Neutrophil (primary cell): ENCODE measurements at regions not wholly inside any gene's neighbourhood (a gene's known extent, or its start where the extent isn't known, plus 50 kb on each side); places are given as distances from the start of the nearest gene placed in this dataset.

ENCODE experiments used
- H3K27ac ChIP-seq: fragments of 200-600 bp; sonication (generic); 2 replicates; pipeline ENCODE4 v1.5.1; 2016; ENCODE audit warnings: mild to moderate bottlenecking, moderate library complexity
- H3K27me3 ChIP-seq: fragments of 200-600 bp; sonication (generic); 2 replicates; pipeline ENCODE4 v1.6.0; 2016; ENCODE audit warnings: mild to moderate bottlenecking
- H3K36me3 ChIP-seq: fragments of 200-600 bp; sonication (generic); 2 replicates; pipeline ENCODE4 v1.5.1; 2017
- H3K4me1 ChIP-seq, 2 experiments: fragments of 200-600 bp in 1 of 2; sonication (generic) in 1 of 2; 1 replicate in 1 of 2; 2 replicates in 1 of 2; pipeline versions ENCODE4 v1.5.1 to v1.6.1; 2013 to 2016; ENCODE audit warnings: low read depth in 1 of 2, low read length in 1 of 2, mild to moderate bottlenecking in 1 of 2, moderate library complexity in 1 of 2; ENCODE audit not compliant: control insufficient read depth in 1 of 2, insufficient read depth in 1 of 2
- H3K4me3 ChIP-seq, 2 experiments: fragments of 200-600 bp in 1 of 2; sonication (generic) in 1 of 2; 1 replicate in 1 of 2; 2 replicates in 1 of 2; pipeline ENCODE4 v1.5.1; 2013 to 2016; ENCODE audit warnings: low read depth in 1 of 2, low read length in 1 of 2, mild to moderate bottlenecking in 1 of 2, moderate library complexity in 1 of 2
- H3K9me3 ChIP-seq: fragments of 200-600 bp; sonication (generic); 2 replicates; pipeline ENCODE4 v1.5.1; 2016
- CTCF ChIP-seq: fragments of 200-600 bp; sonication (generic); IDR thresholded peaks from 2 replicates; pipeline ENCODE4 v1.5.1; 2016; ENCODE audit warnings: antibody characterized with exemption

GRCh38 chr7:41887416-41887815 lies 184.5 kb upstream of the INHBA start:
- H3K9me3 ChIP-seq: no peaks in the 10 kb centered on the region
- no peak for TF ChIP-seq CTCF
- no peaks in the 10 kb centered on the region for H3K27me3 ChIP-seq
- H3K27ac ChIP-seq: no peak overlapping the region
- no peaks in the 10 kb centered on the region for H3K36me3 ChIP-seq
- H3K4me3 ChIP-seq: no peak overlapping the region
- H3K4me1 ChIP-seq: peaks cover 14 to 17% of the 10 kb centered on the region in 2 experiments

GRCh38 chr7:41886901-41887311 lies 184.0 kb upstream of the INHBA start:
- Histone ChIP-seq H3K27me3 (no peaks in the 10 kb centered on the region), H3K4me3 (no peak overlapping the region), H3K9me3 (no peaks in the 10 kb centered on the region), H3K27ac (no peak overlapping the region), H3K4me1 (peaks cover 19 to 22% of the 10 kb centered on the region in 2 experiments), H3K36me3 (no peaks in the 10 kb centered on the region)
- TF ChIP-seq CTCF: no peak

GRCh38 chr7:41886262-41886900 lies 183.5 kb upstream of the INHBA start:
- H3K9me3 ChIP-seq: no peaks in the 10 kb centered on the region
- no peak overlapping the region for H3K4me3 ChIP-seq
- no peak overlapping the region for H3K27ac ChIP-seq
- H3K27me3 ChIP-seq: no peaks in the 10 kb centered on the region
- peaks cover 25 to 26% of the 10 kb centered on the region in 2 experiments for H3K4me1 ChIP-seq
- no peak for TF ChIP-seq CTCF
- H3K36me3 ChIP-seq: no peaks in the 10 kb centered on the region

GRCh38 chr7:41885748-41886147 lies 182.9 kb upstream of the INHBA start:
- Histone ChIP-seq H3K4me1 (peaks cover 31% of the 10 kb centered on the region in 2 experiments), H3K27ac (no peak overlapping the region), H3K27me3 (no peaks in the 10 kb centered on the region), H3K36me3 (no peaks in the 10 kb centered on the region), H3K4me3 (no peak overlapping the region), H3K9me3 (no peaks in the 10 kb centered on the region)
- no peak for TF ChIP-seq CTCF

GRCh38 chr7:41885078-41885477 lies 182.2 kb upstream of the INHBA start:
- TF ChIP-seq CTCF: no peak
- H3K36me3 ChIP-seq: no peaks in the 10 kb centered on the region
- H3K4me1 ChIP-seq: peaks cover 32 to 35% of the 10 kb centered on the region in 2 experiments
- no peaks in the 10 kb centered on the region for H3K27me3 ChIP-seq
- H3K27ac ChIP-seq: no peak overlapping the region
- H3K9me3 ChIP-seq: no peaks in the 10 kb centered on the region
- H3K4me3 ChIP-seq: no peak overlapping the region
